HG03342 (cell line): ENCODE measurements at regions not wholly inside any gene's neighbourhood (a gene's known extent, or its start where the extent isn't known, plus 50 kb on each side); places are given as distances from the start of the nearest gene placed in this dataset.

Experiments used
- ATAC-seq: cut with Tn5 transposase; IDR thresholded peaks from one replicate; pipeline ENCODE4 v1.9.1; 2021; ENCODE audit warnings: mild to moderate bottlenecking, moderate library complexity; ENCODE audit not compliant: unreplicated experiment

DNA sequence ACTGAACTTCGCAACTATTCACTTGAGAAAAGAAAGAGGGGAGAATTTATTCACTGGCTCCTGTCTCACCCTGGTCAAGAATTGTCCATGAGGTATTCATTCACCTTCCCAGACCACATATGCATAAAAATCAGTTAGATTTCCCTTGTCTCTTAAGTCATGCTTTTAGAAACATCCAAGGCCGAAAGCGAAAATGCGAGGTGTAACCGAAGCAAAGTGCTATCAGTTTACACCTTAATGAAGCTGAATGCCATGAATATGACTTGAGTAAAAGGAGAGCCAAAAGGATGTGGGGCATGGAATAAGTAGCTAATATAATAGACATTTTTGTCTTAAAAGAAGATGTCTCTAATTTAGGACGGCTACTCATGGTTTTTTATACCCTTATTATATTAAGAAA lies 965.6 kb upstream of the CHORDC1 start:
- no peak for ATAC-seq

DNA sequence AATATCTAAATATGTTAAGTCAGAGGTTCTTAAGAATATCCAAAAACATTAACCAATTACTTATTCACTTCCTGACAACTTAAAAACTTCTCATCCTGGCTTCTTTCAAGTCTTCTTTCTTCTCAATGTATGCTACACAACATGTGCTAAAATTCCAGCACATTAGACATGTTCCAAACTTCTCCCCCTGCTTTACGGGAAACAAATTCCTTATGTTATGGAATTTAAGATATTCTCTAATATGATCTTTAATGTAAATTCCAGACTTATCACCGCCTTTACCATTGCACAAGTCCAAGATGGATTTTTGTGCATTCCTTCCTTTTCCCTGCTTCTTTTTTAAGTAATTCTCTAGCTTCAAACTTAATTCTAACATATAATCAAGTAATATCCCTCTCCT lies 964.5 kb upstream of the CHORDC1 start:
- ATAC-seq, result no peak

DNA sequence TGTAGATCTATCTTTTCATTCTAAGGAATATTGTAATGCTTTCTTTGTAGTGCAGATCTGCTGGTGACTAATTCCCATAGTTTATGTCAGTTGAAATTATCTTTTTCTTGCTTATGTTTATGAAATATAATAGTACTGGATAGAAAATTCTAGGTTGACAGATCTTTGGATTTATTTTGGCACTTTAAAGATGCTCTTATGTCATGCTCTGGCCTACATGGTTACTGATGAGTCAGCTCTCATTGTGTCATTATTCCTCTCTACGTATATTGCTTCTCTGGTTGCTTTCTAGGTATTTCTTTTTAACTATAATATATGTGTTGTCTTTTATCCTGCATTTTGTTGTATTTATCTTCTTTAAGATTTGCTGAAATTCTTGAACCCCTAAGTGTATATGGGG lies 955.5 kb upstream of the CHORDC1 start:
- ATAC-seq, result no peak

DNA sequence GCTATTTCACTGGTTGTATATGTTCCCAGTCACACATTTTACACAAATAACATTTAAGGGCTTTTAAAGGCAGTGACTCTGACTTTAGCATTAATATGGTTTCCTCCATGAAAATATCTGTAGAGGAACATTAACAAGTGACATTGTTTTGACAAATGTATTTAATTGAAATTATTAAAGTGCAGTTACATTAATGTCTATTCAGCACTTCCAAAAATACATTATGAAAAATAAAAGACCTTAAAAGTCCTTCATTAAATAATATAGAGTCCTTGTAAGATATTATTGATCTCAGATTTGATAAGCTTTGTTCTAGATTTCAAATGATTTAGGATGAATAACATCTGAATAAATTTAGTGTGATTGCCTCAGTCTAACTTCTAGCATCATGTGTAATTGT lies 951.9 kb upstream of the CHORDC1 start:
- ATAC-seq, result no peak

DNA sequence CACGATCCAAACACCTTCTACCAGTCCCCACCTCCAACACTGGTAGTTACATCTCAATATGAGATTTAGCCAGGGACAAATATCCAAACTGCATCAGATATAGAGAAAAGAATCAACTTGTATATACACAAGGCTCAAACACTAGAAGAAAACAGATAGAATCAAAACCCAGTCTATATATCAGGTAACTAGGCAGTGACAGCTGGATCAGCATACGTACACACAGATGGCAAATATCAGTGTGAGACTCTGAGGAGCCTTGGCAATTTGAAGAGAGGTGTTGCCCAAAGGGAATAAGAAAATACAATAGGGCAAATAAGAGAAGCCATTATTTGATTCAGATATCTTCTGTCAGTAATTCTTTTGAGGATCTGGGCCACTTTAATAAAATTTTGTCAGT lies 951.3 kb upstream of the CHORDC1 start:
- no peak for ATAC-seq

DNA sequence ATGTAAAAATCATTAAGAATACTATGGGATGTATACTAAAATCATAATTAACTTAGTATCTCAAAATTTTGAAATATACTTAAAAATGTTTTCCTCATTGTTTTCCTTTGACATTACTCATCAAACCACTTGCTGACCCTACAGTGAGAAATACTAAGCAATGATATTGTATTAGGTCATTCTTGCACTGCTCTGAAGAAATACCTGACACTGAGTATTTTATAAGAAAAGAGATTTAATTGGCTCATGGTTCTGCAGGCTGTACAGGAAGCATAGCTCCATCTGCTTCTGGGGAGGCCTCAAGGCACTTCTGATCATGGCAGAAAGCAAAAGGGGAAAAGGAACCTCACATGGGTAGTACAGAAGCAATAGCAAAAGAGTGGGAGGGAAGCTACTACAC lies 950.9 kb upstream of the CHORDC1 start:
- ATAC-seq, result no peak

DNA sequence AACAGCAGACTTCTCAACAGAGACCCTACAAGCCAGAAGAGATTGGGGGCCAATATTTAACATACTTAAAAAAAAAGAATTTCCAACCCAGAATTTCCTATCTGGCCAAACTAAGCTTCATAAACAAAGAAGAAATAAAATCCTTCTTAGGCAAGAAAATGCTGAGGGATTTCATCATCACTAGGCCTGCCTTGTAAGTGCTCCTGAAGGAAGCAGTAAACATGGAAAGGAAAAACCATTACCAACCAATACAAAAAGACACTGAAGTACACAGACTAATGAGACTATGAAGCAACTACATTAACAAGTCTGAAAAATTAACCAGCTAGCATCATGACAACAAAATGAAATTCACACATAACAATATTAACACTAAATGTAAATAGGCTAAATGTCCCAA lies 947.9 kb upstream of the CHORDC1 start:
- no peak for ATAC-seq

DNA sequence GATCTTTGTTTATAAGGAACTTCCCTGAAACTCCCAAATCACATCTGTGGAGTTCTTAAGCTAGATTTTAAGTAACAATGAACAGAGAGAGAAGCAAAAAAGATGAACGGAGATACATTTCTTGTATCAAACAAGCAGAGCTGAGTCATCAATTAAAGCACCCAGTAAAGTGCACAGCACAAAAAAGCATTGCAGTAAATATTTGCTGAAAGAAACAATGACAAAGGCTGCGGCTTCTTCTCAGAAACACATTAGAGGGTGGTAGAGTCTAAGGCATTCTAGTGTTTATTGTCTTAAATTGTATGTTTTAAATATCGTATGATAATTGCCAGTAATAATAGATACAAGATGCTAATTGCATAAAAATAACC lies 941.6 kb upstream of the CHORDC1 start:
- ATAC-seq, result no peak

DNA sequence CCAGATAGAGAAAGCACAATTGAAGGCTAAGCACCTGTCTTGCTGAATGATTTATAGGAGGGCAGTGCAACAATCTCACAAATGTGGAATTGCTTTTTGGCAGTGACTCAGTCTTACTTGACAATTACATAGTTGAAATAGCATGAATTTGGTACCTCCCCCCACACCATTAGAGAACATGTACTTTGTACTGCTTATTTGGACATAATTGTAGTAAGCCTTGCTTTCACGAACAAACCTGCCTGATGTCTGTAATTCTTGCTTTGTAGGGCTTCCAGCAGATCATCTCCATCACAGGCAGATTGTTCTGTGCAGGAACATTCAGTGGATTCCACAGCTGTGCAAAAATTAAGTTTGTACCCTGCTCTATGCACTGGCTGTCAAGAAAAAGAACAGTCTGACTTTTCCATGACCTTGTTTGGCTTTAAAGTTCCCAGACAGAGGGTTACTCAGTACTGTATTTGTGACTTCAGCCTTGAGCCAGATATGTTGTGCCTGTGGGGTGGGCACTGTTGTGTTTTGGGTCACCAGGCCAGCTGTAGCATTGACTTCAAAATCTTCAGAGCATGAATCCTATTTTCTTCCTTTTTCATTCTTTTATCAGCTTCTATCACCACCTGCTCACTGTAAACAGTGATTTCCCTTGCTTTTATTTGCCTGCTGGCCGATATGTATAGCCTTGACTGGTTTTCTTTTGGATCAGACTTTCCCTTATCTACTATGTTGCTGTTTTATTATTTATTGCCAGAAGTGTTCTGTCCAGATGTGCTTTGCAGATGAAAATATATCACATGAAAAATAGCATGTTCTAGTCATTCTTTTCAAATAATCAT lies 941.0 kb upstream of the CHORDC1 start:
- no peak for ATAC-seq

DNA sequence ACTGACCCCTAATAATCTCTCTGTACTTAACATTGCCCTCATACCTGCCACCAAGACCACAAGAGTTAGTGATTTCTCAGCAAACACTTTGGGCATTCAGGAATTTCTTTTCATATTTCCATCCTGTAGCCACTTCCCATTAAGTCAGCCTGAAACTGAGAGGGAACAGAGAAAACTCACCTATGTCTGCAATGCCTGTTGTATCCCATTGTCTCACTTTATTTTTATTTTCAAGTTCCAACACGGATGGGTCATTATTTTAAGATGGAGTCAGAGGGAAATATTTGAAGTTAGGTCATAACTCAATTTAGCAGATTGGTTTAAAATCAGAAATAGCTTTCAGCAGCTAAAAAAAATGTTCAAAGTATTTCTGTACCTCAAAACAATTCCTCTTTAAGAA lies 937.8 kb upstream of the CHORDC1 start:
- ATAC-seq, result no peak

DNA sequence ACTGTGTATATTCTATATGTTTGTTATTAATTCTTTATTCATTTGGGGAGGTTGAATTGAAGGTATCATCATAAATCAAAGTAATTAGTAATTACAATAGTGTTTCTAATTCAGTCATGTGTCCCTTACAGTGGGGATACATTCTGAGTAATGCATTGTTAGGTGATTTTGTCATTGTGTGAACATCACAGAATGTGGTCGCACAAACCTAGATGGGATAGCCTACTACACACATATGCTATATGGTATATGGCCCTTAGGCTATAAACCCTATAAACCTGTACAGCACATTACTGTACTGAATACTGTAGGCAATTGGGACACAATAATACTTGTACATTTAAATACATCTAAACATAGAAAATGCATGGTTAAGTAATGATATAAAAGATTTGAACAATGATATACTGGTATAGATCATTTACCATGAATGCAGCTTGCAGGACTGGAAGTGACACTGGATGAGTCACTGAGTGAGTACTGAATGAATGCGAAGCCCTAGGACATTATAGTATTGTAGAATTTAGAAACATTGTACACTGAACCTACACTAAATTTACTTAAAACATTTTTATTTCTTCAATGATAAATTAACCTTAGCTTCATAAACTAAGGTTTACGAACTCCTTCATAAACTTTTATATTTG lies 936.2 kb upstream of the CHORDC1 start:
- no peak for ATAC-seq

DNA sequence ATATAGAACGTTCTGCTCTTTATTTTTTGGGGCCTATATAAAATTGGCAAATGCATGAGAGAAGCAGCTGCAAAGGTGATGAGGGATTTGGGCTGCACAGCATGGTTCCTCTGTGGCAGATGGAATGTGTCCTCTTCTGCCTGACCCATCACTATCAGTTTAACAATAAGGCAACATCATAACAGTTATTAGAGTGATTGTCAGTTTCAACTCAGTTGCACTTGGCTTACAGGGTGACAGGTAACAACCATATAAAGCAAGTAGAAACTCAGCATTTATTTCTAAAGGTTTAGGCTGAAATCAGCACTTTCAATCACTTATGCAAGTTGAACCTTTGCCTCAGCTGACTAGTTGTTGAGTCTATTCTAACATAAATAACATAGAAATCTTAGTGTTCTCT lies 935.4 kb upstream of the CHORDC1 start:
- ATAC-seq, result no peak

DNA sequence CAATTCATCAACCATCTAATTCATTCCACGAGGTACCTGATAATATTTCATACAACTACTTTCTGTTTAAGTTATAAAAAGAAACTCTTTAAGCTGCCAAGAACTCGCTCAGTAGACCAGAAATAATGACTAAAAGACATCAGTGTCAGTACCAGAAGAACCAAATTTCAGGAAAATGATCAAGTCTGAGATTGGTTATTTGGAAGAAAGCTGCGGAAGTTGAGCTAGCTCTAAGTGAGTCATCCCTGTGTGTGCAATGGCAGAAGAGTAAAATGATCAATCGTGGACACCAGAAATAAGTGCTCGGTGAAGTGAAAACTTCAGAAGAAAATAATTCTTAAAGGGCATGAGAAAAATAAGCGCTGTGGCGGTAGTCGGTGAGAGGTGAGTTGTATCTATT lies 933.2 kb upstream of the CHORDC1 start:
- ATAC-seq, result no peak

DNA sequence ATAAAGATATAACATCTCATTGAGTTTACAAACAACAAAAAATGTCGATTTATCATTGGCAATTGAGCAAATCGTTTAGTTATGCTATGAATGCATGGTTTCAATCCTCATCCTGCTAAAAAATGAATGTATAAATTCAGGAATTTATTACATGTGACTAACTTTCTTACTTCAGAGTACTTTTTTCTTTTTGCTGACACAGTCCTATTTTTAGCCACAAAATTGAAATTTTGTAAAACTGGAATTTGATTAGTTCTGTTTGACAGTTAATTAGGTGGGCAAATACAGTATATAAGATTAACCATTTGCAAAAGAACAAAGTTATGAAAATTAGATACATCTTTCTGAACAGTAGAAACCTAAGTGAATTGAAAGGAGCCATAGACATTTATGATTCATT lies 925.0 kb upstream of the CHORDC1 start:
- no peak for ATAC-seq

DNA sequence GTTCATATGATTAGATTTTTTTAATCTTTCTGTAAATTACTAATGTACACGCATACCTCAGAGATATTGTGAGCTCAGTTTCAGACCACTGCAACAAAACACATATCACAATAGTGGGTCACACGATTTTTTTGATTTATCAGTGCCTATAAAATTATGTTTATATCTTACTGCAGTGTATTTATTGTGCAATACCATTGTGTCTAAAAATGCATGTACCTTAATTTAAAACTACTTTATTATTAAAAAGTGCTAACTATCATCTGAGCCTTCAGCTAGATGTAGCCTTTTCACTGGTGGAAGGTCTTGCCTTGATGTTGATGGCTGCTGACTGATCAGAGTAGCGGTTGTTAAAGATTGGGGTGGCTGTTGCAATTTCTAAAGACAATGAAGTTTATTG lies 918.8 kb upstream of the CHORDC1 start:
- ATAC-seq, result no peak

DNA sequence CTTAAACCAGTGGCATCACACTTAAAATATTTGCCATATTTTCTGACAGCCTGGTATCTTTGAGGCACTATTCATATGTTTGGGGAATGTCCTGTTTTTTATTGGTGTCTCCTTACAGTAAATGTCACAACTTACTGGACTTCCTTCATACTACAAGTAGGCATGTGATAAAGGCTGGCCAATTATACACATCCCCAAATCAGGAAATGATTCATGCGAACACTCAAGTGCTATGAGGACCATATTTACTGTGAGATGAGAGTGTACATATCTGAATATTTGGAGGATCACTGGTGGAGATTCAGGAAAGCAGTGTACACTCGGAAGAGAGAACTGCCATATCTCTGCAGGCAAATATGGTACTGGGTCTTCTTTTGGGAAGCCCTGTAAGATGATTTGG lies 913.8 kb upstream of the CHORDC1 start:
- no peak for ATAC-seq

DNA sequence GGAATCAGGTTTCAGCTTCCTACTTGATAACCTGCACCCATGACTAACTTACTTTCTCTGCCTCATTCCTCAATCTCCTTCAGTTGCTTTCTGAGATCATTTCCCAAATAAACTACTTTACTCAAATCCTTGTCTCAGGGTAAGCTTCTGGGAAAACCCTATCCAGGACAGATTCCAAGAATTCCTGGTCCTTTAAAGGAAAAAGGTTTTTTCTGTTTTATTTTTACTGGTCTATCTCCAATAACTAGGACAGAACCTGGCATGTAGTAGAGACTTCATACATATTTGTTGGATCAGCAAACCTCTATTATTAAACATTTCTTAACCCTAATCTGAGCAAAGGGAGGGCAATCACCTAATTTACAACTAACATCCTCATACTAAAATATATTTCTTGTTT lies 910.5 kb upstream of the CHORDC1 start:
- no peak for ATAC-seq

DNA sequence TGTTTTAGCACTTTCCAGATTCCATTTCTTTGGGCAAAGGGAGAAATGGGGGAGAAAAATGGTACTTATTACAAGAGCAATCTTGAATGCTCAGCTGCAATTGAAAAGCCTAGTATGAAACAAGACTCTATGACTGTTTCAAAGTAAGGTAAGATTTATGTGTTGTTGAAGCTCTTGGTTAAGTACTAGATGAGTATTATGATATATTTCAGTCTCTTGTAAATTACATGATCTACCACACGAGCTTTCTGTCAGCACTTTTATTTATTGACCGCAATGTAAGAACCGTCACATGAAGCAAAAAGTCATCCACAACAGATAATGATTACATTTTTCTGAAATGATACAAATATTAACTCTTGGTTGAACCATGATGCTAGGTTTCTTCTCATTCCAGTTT lies 906.7 kb upstream of the CHORDC1 start:
- no peak for ATAC-seq

DNA sequence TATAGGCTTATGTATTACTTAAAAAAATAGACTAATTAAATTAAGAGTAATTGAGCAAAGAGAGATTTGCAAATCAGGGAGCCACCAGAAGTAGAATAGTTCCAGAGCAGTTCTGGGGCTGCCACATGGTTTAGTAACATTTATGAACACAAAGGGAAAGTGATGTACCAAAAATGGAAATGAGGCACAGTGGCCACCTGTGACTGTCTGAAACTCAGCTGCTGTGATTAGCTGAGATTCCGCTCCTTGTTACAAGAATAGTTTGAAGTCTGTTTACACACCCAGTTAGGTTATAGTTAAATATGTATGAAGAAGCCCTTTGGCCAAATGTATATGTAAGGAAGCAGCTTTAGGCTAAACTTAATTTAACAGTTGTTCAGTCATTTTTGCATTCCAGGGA lies 901.5 kb upstream of the CHORDC1 start:
- no peak for ATAC-seq

DNA sequence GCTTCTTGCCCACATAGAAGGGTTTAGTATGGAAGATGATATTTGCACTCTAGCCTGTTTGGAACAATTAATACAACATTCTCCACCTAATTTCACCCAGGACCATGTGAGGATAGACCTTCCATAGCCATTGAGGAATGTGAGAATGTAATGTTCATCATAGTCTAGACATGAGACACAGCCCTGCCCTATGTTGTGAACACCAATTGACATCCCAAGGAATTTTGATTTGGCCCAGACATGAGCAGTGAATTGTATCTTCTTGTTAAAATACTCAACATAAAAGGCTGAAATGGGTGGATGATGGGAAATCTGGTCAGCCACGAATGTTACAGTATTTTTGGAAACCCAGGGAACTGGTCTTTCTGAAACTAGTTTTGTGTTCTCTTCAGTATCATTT lies 892.3 kb upstream of the CHORDC1 start:
- ATAC-seq, result no peak

DNA sequence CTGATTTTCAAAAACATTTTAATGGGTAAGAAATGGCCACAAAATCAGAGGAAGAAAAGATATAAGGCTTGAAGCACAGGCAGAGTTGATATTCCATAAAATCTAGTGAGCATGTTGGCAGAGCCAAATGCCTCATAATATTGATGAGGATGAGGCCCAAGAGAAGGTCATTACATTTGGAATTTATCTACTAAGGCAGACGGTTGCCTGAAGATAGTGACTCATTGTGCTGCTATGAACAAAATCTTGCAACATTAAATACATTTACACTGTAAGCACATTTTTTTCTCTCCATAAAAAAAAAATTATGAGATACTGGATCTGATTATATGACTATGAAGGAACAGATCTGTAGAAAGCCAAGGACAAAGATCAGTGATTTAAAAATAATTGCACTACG lies 881.4 kb upstream of the CHORDC1 start:
- ATAC-seq, result no peak

DNA sequence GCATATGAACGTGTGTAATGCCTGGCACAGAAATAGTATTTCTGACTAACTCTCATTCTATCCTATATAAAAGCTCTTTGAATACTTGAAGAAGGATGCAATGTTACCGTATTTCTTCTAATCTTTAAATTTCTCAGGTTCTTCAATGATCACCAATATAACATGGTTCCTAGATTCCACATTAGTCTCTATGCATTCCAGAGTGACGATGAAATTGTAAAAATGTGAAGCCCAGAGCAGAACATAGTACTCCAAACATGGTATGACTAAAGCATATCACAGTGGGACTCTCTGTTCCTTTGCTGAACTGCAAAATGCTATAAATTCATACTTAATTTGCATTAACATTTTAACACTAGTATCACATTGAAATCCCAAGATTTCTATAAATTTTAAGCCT lies 877.6 kb upstream of the CHORDC1 start:
- ATAC-seq, result no peak

DNA sequence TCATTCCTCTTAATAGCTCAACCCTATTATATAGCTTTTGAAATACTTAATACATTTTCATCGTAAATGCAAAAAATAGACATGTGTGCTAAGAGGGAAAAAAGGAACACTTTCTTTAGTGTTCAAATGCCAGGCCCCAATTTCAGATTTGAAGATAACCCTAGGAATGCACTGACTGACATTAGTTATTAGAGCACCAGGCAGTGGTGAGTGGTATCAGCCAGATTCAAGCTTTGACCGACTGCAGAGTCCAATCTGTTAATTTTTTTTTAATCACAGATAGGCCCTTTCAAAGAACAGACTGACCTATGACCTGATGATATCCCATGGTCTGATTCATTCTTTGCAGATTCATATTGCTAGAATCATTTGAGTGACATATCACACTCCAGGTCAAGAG lies 874.2 kb upstream of the CHORDC1 start:
- ATAC-seq, result no peak
